GM21723 (cell line): ENCODE measurements at regions not wholly inside any gene's neighbourhood (a gene's known extent, or its start where the extent isn't known, plus 50 kb on each side); places are given as distances from the start of the nearest gene placed in this dataset.
"Not testable (repeated sequence)": the region's sequence is repeated elsewhere in the genome, so short reads cannot be mapped to it uniquely, and the experiment has no call there.

Source experiments
- ATAC-seq: cut with Tn5 transposase; IDR thresholded peaks from one replicate; pipeline ENCODE4 v1.9.1; 2021; ENCODE audit warnings: mild to moderate bottlenecking, moderate library complexity; ENCODE audit not compliant: unreplicated experiment

DNA sequence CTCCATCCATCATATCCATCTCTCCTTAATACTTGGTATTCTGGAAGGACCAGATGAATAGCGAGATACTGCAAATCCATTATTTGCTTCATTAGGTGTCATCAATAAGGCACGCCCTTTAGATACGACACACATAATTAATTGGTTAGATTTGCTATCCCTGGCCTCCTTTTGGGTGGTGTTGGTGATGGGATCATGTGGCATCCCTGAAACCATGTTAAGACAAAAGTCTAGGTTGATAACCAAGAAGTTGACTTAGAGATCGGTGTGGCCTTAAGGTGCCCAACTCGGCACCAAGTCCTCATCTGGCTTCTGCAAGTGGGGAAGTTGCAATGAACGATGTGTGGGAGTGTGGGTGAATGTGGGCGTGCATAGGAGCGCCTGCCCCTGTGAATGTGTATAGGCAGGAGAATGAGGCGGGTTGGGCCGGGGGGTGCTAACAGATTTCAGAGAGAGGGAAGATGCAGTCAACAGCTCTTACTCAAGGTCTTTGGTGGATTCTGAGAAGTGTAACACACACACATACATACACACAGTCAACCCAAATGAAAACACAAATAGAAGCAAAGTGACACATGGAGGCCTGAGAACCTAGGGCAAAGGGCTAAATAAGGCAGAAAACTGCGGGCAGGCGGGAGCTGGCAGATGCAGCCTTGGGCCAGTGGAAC, 415.7 kb upstream of the ESRRG start:
- no peak for ATAC-seq

DNA sequence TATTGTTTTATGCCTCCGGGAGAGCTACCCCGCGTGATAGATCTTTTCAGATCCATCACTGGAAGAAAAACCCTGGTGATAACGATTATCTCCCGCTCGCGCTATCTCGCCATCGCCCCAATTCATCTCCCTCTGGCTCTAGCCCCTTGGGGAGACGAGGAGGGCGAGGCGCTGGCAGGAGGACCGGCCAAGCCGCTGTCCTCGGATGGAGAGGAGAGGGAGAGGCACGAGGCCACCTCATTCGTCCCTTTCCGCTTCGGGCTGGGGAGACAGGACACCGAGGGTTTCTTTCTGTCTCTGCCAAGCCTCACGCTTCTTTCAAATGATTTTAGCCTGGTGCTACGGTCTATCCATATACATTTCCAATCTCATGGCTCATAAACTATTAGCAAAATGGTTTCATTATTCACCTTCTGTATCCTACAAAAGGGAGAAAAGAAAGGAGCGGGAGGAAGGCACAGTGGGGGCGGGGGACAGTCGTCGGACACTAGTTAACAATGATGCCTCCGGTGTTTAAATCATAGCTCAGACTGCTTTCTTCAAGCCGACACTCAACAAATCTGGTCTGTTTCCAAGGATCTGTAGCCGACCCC, 415.0 kb upstream of the ESRRG start:
- ATAC-seq, result no peak

GRCh38 chr1:217137210-217137881, 414.1 kb upstream of the ESRRG start:
- no peak for ATAC-seq

GRCh38 chr1:217136895-217137205, 413.6 kb upstream of the ESRRG start:
- ATAC-seq, result no peak

DNA sequence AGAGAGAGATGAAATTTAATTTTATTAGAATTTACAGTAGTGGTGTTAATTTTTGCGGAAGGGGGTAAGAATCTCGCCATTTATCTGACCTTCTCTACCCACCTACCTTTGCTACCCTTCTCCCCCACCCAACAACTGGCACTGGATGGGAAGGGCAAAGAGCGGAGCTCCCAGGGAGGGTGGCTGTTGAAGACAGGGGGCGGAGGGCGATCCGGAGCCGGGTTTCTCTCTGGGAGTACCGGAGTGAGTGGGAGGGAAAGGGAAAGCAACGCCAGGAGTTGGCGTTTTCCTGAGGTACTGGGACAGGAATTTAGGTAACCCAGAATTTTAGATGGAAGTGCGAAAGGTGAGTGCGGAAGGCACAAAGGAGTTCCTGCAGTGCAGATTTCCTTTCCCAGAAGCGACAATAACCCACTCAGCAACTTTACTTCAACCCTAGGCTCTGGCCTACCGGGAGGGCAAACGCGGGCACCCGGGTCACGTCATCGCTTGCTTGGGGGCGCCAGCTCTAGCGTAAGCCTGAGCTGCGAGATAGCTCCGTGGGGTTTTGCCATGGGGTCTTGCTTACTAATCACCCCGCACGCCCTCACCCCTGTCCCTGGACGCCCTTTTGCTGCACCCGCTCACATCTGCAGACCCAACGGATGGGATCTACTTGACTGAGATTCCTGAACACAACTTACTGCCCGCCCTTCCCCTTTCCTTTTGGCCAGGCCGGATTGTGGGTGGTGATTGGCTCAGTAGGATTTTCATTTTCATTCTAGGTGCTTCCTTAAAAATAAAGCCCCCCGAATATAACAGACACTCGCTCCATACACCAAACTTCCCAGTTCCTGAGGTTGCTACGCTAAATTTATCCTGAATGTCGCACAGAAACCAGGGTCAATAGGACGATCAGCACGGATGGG, 413.0 kb upstream of the ESRRG start:
- ATAC-seq, result no peak

- ATAC-seq, result no peak
Observed at GRCh38 chr1:217135569-217135915, 412.3 kb upstream of the ESRRG start.

GRCh38 chr1:217134857-217135568, 411.8 kb upstream of the ESRRG start:
- no peak for ATAC-seq

- no peak for ATAC-seq
Observed at GRCh38 chr1:217133958-217134856, 411.0 kb upstream of the ESRRG start.

- no peak for ATAC-seq
Observed at GRCh38 chr1:217133092-217133491, 409.9 kb upstream of the ESRRG start.

DNA sequence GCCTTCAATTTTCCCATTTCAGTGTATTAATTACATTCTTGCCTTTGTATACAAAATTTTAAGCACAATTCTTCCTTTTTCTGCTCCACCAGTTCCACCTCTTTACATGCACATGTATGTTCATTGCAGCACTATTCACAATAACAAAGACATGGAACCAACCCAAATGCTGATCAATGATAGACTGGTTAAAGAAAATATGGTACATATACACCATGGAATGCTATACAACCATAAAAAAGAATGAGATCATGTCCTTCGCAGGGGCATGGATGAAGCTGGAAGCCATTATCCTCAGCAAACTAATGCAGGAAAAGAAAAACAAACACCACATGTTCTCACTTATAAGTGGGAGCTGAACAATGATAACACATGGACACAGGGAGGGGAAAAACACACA, 400.1 kb upstream of the ESRRG start:
- ATAC-seq, result not testable (repeated sequence)

- ATAC-seq, result no peak
Observed at GRCh38 chr1:217117973-217118465, 394.8 kb upstream of the ESRRG start.

- no peak for ATAC-seq
Observed at GRCh38 chr1:217115404-217116380, 392.5 kb upstream of the ESRRG start.

- ATAC-seq, result no peak
Observed at GRCh38 chr1:217109928-217110327, 386.7 kb upstream of the ESRRG start.

DNA sequence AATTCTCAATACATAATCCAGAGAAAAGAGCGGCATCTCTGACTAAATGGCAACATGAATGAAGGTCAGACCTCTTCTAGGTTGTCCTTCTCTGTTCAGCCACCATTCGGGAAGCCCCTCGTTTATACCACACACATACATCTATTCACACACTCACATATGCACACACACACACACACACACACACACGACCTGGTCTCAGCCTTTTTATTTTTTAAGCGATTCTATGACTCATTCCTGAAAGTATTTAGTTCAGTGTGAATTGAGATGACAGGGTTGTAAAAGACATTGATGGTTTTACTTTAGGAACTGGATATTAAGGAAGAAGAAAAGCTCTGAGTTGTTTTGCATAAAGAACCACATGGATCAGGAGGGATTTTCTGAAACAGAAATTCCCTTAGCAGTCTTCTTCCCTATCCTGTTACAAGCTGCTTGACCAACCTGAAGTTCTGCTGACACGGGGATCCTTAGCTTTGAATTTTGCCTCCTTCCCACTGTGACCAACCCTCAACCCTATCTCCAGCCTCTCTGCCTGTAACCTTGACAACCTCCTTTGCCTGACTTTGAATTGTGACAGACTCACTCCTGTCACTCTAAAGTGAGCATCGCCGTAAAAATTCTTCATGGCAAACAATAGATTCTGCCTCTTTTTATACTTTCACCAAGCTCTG, 383.1 kb upstream of the ESRRG start:
- no peak for ATAC-seq

DNA sequence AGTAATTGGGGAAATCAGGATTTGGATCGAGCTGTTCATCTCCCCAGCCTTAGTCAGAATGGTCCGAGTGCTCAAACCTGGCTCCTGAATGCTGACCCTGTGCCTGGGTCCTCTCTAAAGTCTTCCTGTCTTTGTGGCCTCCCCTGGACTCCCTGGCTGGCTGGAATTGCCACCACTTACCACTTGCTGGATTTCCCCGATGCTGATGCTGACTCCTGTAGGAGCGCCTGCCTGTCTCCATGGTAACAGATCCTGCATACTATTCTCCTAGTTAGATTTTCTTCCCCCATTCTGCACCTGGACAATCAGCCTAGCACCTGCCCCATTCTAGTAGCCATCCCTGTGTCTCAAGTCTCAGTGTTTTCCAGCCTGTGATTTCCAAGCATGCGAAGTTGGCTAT, 382.2 kb upstream of the ESRRG start:
- ATAC-seq, result no peak

- no peak for ATAC-seq
Observed at GRCh38 chr1:217097819-217098218, 374.6 kb upstream of the ESRRG start.

GRCh38 chr1:217096200-217096599, 373.0 kb upstream of the ESRRG start:
- no peak for ATAC-seq

DNA sequence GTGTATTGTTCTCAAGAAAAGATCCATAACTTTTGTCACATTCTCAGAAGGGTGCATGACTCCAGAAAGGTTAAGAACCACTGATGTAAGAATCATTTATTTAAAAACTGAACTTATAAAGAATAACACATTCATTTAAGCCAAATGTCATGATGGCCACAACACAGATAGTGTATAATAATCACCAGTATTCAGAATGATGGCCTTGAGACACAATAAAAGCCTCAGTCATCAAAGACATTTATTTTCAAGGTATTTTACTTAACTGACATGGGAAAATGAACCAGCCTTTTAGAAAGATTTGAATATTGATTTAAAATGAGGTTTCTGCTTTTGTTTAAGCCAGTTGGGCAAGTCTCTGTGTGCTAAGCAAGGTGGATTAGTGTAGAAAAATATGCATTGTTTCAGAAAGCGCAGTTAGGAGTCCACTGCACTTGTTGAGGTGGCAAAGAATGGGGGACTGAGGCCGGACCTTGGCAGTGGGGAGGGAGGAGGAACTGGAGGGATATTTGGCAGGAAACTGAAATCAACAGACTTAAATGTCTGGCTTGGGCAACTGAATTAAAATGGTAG, 371.9 kb upstream of the ESRRG start:
- ATAC-seq, result no peak
